Transverse colon (tissue), 4 donors: ENCODE measurements at regions not wholly inside any gene's neighbourhood (a gene's known extent, or its start where the extent isn't known, plus 50 kb on each side); places are given as distances from the start of the nearest gene placed in this dataset.

Experiments used
- DNase-seq: peaks from one replicate; pipeline ENCODE4 v3.0.0-alpha.2; 2019
- H3K27ac ChIP-seq, 4 donors: fragments of 200-600 bp; sonication (generic); 2 replicates each; pipeline ENCODE4 v1.5.1; 2016 to 2018; ENCODE audit warnings: inconsistent platforms in 4 of 4
- H3K27me3 ChIP-seq: fragments of 200-600 bp; sonication (generic); 2 replicates; pipeline ENCODE4 v1.5.1; 2017; ENCODE audit warnings: inconsistent platforms
- H3K36me3 ChIP-seq, 4 donors: fragments of 200-600 bp; sonication (generic); 2 replicates each; pipeline ENCODE4 v1.5.1; 2017 to 2019; ENCODE audit warnings: inconsistent platforms in 4 of 4
- H3K4me1 ChIP-seq, 4 donors: fragments of 200-600 bp; sonication (generic); 2 replicates each; pipeline ENCODE4 v1.5.1; 2017 to 2020; ENCODE audit warnings: inconsistent platforms in 4 of 4
- H3K4me3 ChIP-seq, 4 donors: fragments of 200-600 bp; sonication (generic); 1 replicate in 1 of 4; 2 replicates in 3 of 4; pipeline versions ENCODE4 v1.5.1 to v1.6.1; 2017 to 2019; ENCODE audit warnings: inconsistent platforms in 4 of 4
- H3K9me3 ChIP-seq, 2 donors: fragments of 200-600 bp; sonication (generic); 2 replicates each; pipeline ENCODE4 v1.5.1; 2017 to 2019; ENCODE audit warnings: inconsistent platforms in 2 of 2
- CTCF ChIP-seq, 5 experiments: fragments of 200-600 bp in 3 of 5; fragments of 450-650 bp in 2 of 5; sonication (generic) in 3 of 5; IDR thresholded peaks; 1 replicate in 2 of 5; 2 replicates in 3 of 5; pipeline ENCODE4 v1.5.1; 2016 to 2017; ENCODE audit warnings: antibody characterized with exemption in 5 of 5, inconsistent platforms in 3 of 5, mild to moderate bottlenecking in 2 of 5, moderate library complexity in 1 of 5
- EP300 ChIP-seq: sonication (generic); formaldehyde crosslinking; IDR thresholded peaks from one replicate; pipeline ENCODE4 v1.6.1; 2017; ENCODE audit warnings: antibody characterized with exemption, low read depth
- POLR2A ChIP-seq: fragments of 450-650 bp; IDR thresholded peaks from one replicate; pipeline ENCODE4 v1.6.1; 2016; ENCODE audit warnings: antibody characterized with exemption, mild to moderate bottlenecking, moderate library complexity
- POLR2AphosphoS5 ChIP-seq, 3 donors: sonication (generic); formaldehyde crosslinking; IDR thresholded peaks; one replicate each; pipeline ENCODE4 v1.6.1; 2016; ENCODE audit warnings: antibody characterized with exemption in 3 of 3
- WGBS, 2 donors: methylation state at CpG; one replicate each; pipeline ENCODE4 v1.1.5; 2018; ENCODE audit warnings: low coverage in 1 of 2; 5-methylcytosine and 5-hydroxymethylcytosine counted together
- in situ Hi-C, 4 donors: fragments of 200-750 bp; cut with MboI; loops; one replicate each; pipeline versions ENCODE4 v1.15.0 to v1.15.1; 2017; ENCODE audit warnings: low sequenced_read_pairs in 3 of 4, low pct_ligation_motif_present in 1 of 4, low pct_unique_long_range_greater_than_20kb in 1 of 4
- intact Hi-C: fragments of 100-400 bp; cut with DNase I; formaldehyde crosslinking; loops from one replicate; pipeline ENCODE4 v1.15.1; 2023; ENCODE audit warnings: low total_unique reads

GRCh38 chr1:29455781-29456180 is 219.5 kb downstream of the PTPRU start:
- Histone ChIP-seq H3K27me3 (peaks cover 11% of the 10 kb centered on the region), H3K4me3 (no peak overlapping the region), H3K4me1 (no peaks in the 10 kb centered on the region), H3K36me3 (no peaks in the 10 kb centered on the region), H3K27ac (no peak overlapping the region), H3K9me3 (no peaks in the 10 kb centered on the region)
- in situ Hi-C loops: no loop called here
- intact Hi-C loops: no loop called here
- no peak for TF ChIP-seq POLR2AphosphoS5 (IDR thresholded peaks at IDR 0.05)
- no peak for TF ChIP-seq EP300
- no peak for TF ChIP-seq CTCF (IDR thresholded peaks at IDR 0.05)
- TF ChIP-seq POLR2A: no peak
- DNase-seq: no peak
- WGBS, 2 donors: 70 to 76% methylated on average over 3 to 5 of the region's 5 CpGs

GRCh38 chr1:29454616-29455380 is 218.5 kb downstream of the PTPRU start:
- H3K27me3 ChIP-seq: peaks cover 11% of the 10 kb centered on the region
- intact Hi-C loops: no loop called here
- TF ChIP-seq POLR2AphosphoS5 (IDR thresholded peaks at IDR 0.05) (no peak), POLR2A (no peak), EP300 (no peak), CTCF (IDR thresholded peaks at IDR 0.05) (no peak)
- in situ Hi-C loops: loop anchor here in 1 of 4 donors (5.0 kb wide), 1 partner anchor 923 kb away; no protein-coding TSS in a partner anchor
- H3K27ac ChIP-seq: no peak overlapping the region
- H3K4me3 ChIP-seq: no peak overlapping the region
- WGBS, 2 donors: 70% methylated on average over 13 of the region's 13 CpGs; no CpG with 5 or more reads in 1 of the 2 donors
- no peak for DNase-seq
- H3K9me3 ChIP-seq: no peaks in the 10 kb centered on the region
- H3K4me1 ChIP-seq: no peaks in the 10 kb centered on the region
- no peaks in the 10 kb centered on the region for H3K36me3 ChIP-seq

GRCh38 chr1:29453502-29454240 is 217.3 kb downstream of the PTPRU start:
- in situ Hi-C loops (loop anchor here in 1 of 4 donors (5.0 kb wide), 1 partner anchor 924 kb away; no protein-coding TSS in a partner anchor), intact Hi-C loops (no loop called here)
- Histone ChIP-seq H3K27me3 (peaks cover 4% of the 10 kb centered on the region), H3K4me1 (no peaks in the 10 kb centered on the region), H3K4me3 (no peak overlapping the region), H3K27ac (no peak overlapping the region), H3K9me3 (no peaks in the 10 kb centered on the region), H3K36me3 (no peaks in the 10 kb centered on the region)
- 26% methylated on average over 8 of the region's 8 CpGs; no CpG with 5 or more reads in 1 of the 2 donors for WGBS, 2 donors
- TF ChIP-seq EP300: no peak
- TF ChIP-seq POLR2A: no peak
- no peak for TF ChIP-seq POLR2AphosphoS5 (IDR thresholded peaks at IDR 0.05)
- peak in 1 of 5 experiments; percentile 20 for TF ChIP-seq CTCF (IDR thresholded peaks at IDR 0.05)
- DNase-seq: no peak

GRCh38 chr1:29452463-29453230 is 216.3 kb downstream of the PTPRU start:
- intact Hi-C loops (no loop called here), in situ Hi-C loops (loop anchor here in 1 of 4 donors (5.0 kb wide), 1 partner anchor 925 kb away; no protein-coding TSS in a partner anchor)
- H3K4me3 ChIP-seq: no peak overlapping the region

More at GRCh38 chr1:29452463-29453230, 216.3 kb downstream of the PTPRU start:
- TF ChIP-seq POLR2A (no peak), POLR2AphosphoS5 (IDR thresholded peaks at IDR 0.05) (no peak), EP300 (no peak), CTCF (IDR thresholded peaks at IDR 0.05) (no peak)
- H3K27ac ChIP-seq: no peak overlapping the region
- no peaks in the 10 kb centered on the region for H3K9me3 ChIP-seq
- no peaks in the 10 kb centered on the region for H3K4me1 ChIP-seq
- peaks cover 3% of the 10 kb centered on the region for H3K27me3 ChIP-seq
- WGBS, 2 donors: 50 to 72% methylated on average over 2 to 10 of the region's 10 CpGs
- DNase-seq: no peak
- H3K36me3 ChIP-seq: no peaks in the 10 kb centered on the region
